ENCODE measurements at regions not wholly inside any gene's neighbourhood (a gene's known extent, or its start where the extent isn't known, plus 50 kb on each side); places are given as distances from the start of the nearest gene placed in this dataset.

GRCh38 chr6:27847706-27848105 lies 64.5 kb downstream of the OR2B2 start:
- Mint-ChIP-seq H3K27me3 (ENCODE audit: low read depth, unreplicated experiment) (no peaks in the 10 kb centered on the region), H3K4me3 (ENCODE audit: unreplicated experiment) (no peak overlapping the region), H3K9me3 (ENCODE audit: unreplicated experiment) (no peaks in the 10 kb centered on the region), H3K27ac (ENCODE audit: unreplicated experiment) (no peak overlapping the region), H3K36me3 (ENCODE audit: low read depth, unreplicated experiment) (peaks cover 2% of the 10 kb centered on the region), H3K4me1 (ENCODE audit: low read depth, unreplicated experiment) (peaks cover 6% of the 10 kb centered on the region)
- TF ChIP-seq EZH2 (IDR thresholded peaks at IDR 0.05; ENCODE audit: insufficient read depth, low read length) (no peak), CTCF (IDR thresholded peaks at IDR 0.05; ENCODE audit: insufficient read depth, low read depth, low read length) (no peak)
- no peak for FAIRE-seq
- no peaks in the 10 kb centered on the region for H3K27me3 ChIP-seq (ENCODE audit: insufficient read depth, low read length)
- no peaks in the 10 kb centered on the region for H4K20me1 ChIP-seq (ENCODE audit: insufficient read depth, low read length)
- no peak overlapping the region for H2AFZ ChIP-seq (ENCODE audit: low read depth, low read length)
- H3K79me2 ChIP-seq (ENCODE audit: insufficient read depth, low read length), result no peaks in the 10 kb centered on the region
- H3K36me3 ChIP-seq (ENCODE audit: insufficient read depth, low read length), result no peaks in the 10 kb centered on the region
- H3K4me3 ChIP-seq (ENCODE audit: insufficient read depth, low read depth, low read length), result no peak overlapping the region
- no peak for DNase-seq (ENCODE audit: low read depth)
- H3K4me1 ChIP-seq (ENCODE audit: insufficient read depth, low read length), result no peaks in the 10 kb centered on the region
- H3K9me3 ChIP-seq (ENCODE audit: insufficient read depth, low read depth, low read length), result no peaks in the 10 kb centered on the region
- H3K27ac ChIP-seq (ENCODE audit: low read depth, low read length), result no peak overlapping the region
- no peak overlapping the region for H3K9ac ChIP-seq (ENCODE audit: low read length)
- peak overlapping the region; percentile 15 for H3K4me2 ChIP-seq (ENCODE audit: low read length)

DNA sequence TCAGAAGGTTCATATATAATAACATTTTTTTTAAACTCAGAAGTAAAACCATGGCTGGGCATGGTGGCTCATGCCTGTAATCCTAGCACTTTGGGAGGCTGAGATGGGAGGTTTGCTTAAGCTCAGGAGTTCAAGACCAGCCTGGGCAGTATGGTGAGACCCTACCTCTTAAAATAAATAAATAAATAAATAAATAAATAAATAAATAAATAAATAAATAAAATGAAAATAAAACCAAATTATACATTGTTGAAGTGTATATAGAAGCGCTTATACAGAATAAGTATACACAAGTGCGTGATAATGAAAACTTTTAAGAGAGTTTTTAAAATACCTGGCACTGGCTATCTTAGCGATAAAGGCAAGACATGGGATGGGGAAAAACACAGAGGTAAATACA lies 71.6 kb downstream of the OR2B2 start:
- H3K4me1 Mint-ChIP-seq (ENCODE audit: low read depth, unreplicated experiment), result peaks cover 3% of the 10 kb centered on the region
- no peak overlapping the region for H3K4me3 Mint-ChIP-seq (ENCODE audit: unreplicated experiment)
- no peak overlapping the region for H3K9ac ChIP-seq (ENCODE audit: low read length)
- H3K9me3 Mint-ChIP-seq (ENCODE audit: unreplicated experiment), result no peaks in the 10 kb centered on the region
- H3K4me2 ChIP-seq (ENCODE audit: low read length), result no peak overlapping the region
- H4K20me1 ChIP-seq (ENCODE audit: insufficient read depth, low read length), result no peaks in the 10 kb centered on the region
- DNase-seq (ENCODE audit: low read depth), result no peak
- no peak overlapping the region for H3K27ac Mint-ChIP-seq (ENCODE audit: unreplicated experiment)
- H3K36me3 Mint-ChIP-seq (ENCODE audit: low read depth, unreplicated experiment), result peaks cover 2% of the 10 kb centered on the region
- no peak overlapping the region for H3K4me3 ChIP-seq (ENCODE audit: insufficient read depth, low read depth, low read length)
- H3K27ac ChIP-seq (ENCODE audit: low read depth, low read length), result no peak overlapping the region
- no peaks in the 10 kb centered on the region for H3K9me3 ChIP-seq (ENCODE audit: insufficient read depth, low read depth, low read length)
- no peaks in the 10 kb centered on the region for H3K36me3 ChIP-seq (ENCODE audit: insufficient read depth, low read length)
- peaks cover 7% of the 10 kb centered on the region for H3K4me1 ChIP-seq (ENCODE audit: insufficient read depth, low read length)
- H2AFZ ChIP-seq (ENCODE audit: low read depth, low read length), result no peak overlapping the region
- H3K27me3 Mint-ChIP-seq (ENCODE audit: low read depth, unreplicated experiment), result no peaks in the 10 kb centered on the region
- no peak for FAIRE-seq
- H3K79me2 ChIP-seq (ENCODE audit: insufficient read depth, low read length), result peaks cover 25% of the 10 kb centered on the region
- no peaks in the 10 kb centered on the region for H3K27me3 ChIP-seq (ENCODE audit: insufficient read depth, low read length)
- TF ChIP-seq EZH2 (IDR thresholded peaks at IDR 0.05; ENCODE audit: insufficient read depth, low read length), result no peak
- TF ChIP-seq CTCF (IDR thresholded peaks at IDR 0.05; ENCODE audit: insufficient read depth, low read depth, low read length), result no peak

- TF ChIP-seq CTCF (IDR thresholded peaks at IDR 0.05; ENCODE audit: insufficient read depth, low read depth, low read length), result no peak
- no peak for TF ChIP-seq EZH2 (IDR thresholded peaks at IDR 0.05; ENCODE audit: insufficient read depth, low read length)
- no peak for FAIRE-seq
- Histone ChIP-seq H3K79me2 (ENCODE audit: insufficient read depth, low read length) (peaks cover 32% of the 10 kb centered on the region), H3K4me3 (ENCODE audit: insufficient read depth, low read depth, low read length) (peak overlapping the region; percentile 94), H3K27me3 (ENCODE audit: insufficient read depth, low read length) (no peaks in the 10 kb centered on the region), H3K4me1 (ENCODE audit: insufficient read depth, low read length) (peaks cover 7% of the 10 kb centered on the region), H2AFZ (ENCODE audit: low read depth, low read length) (no peak overlapping the region), H3K9me3 (ENCODE audit: insufficient read depth, low read depth, low read length) (no peaks in the 10 kb centered on the region), H3K9ac (ENCODE audit: low read length) (peak overlapping the region; percentile 99), H3K4me2 (ENCODE audit: low read length) (peak overlapping the region; percentile 92), H3K36me3 (ENCODE audit: insufficient read depth, low read length) (no peaks in the 10 kb centered on the region), H4K20me1 (ENCODE audit: insufficient read depth, low read length) (no peaks in the 10 kb centered on the region), H3K27ac (ENCODE audit: low read depth, low read length) (peak overlapping the region; percentile 97)
- peaks cover 7% of the 10 kb centered on the region for H3K4me1 Mint-ChIP-seq (ENCODE audit: low read depth, unreplicated experiment)
- H3K4me3 Mint-ChIP-seq (ENCODE audit: unreplicated experiment), result no peak overlapping the region
- no peaks in the 10 kb centered on the region for H3K9me3 Mint-ChIP-seq (ENCODE audit: unreplicated experiment)
- no peak overlapping the region for H3K27ac Mint-ChIP-seq (ENCODE audit: unreplicated experiment)
- no peaks in the 10 kb centered on the region for H3K27me3 Mint-ChIP-seq (ENCODE audit: low read depth, unreplicated experiment)
- DNase-seq (ENCODE audit: low read depth), result peak; percentile 86
- H3K36me3 Mint-ChIP-seq (ENCODE audit: low read depth, unreplicated experiment), result peaks cover 1% of the 10 kb centered on the region
Measured at GRCh38 chr6:27839626-27840475, 72.3 kb downstream of the OR2B2 start.

Data from astrocyte (in vitro differentiated cells and primary cell).